Thoracic aorta (tissue), 2 donors: ENCODE measurements at regions not wholly inside any gene's neighbourhood (a gene's known extent, or its start where the extent isn't known, plus 50 kb on each side); places are given as distances from the start of the nearest gene placed in this dataset.

ENCODE experiments used
- ATAC-seq: fragments of 150-250 bp; one replicate; pipeline ENCODE4 v1.8.0; 2017; ENCODE audit warnings: low read depth; ENCODE audit not compliant: insufficient number of reproducible peaks, low FRiP score
- DNase-seq: peaks from one replicate; pipeline ENCODE4 v3.0.0-alpha.2; 2020; ENCODE audit warnings: low spot score
- H3K27ac ChIP-seq, 2 donors: fragments of 200-600 bp; sonication (generic); 1 replicate in 1 of 2; 2 replicates in 1 of 2; pipeline ENCODE4 v1.5.1; 2016; ENCODE audit warnings: mild to moderate bottlenecking in 2 of 2, moderate library complexity in 2 of 2
- H3K27me3 ChIP-seq: fragments of 200-600 bp; sonication (generic); replicated peaks from 2 replicates; pipeline ENCODE4 v1.6.0; 2016; ENCODE audit warnings: mild to moderate bottlenecking; ENCODE audit not compliant: insufficient read depth
- H3K36me3 ChIP-seq: fragments of 200-600 bp; sonication (generic); one replicate; pipeline ENCODE4 v1.5.1; 2016
- H3K4me1 ChIP-seq, 2 donors: fragments of 200-600 bp; sonication (generic); 1 replicate in 1 of 2; 2 replicates in 1 of 2; pipeline versions ENCODE4 v1.5.1 to v1.6.0; 2016; ENCODE audit warnings: low read depth in 2 of 2, mild to moderate bottlenecking in 1 of 2; ENCODE audit not compliant: control insufficient read depth in 1 of 2
- H3K4me3 ChIP-seq: fragments of 200-600 bp; sonication (generic); 2 replicates; pipeline ENCODE4 v1.5.1; 2016; ENCODE audit warnings: mild to moderate bottlenecking
- H3K9me3 ChIP-seq: fragments of 200-600 bp; sonication (generic); 2 replicates; pipeline ENCODE4 v1.5.1; 2016
- TF ChIP-seq, protein P1 (sequence below): fragments of 200-600 bp; sonication (generic); IDR thresholded peaks from one replicate; pipeline ENCODE4 v1.5.1; 2019; ENCODE audit warnings: antibody characterized with exemption

DNA sequence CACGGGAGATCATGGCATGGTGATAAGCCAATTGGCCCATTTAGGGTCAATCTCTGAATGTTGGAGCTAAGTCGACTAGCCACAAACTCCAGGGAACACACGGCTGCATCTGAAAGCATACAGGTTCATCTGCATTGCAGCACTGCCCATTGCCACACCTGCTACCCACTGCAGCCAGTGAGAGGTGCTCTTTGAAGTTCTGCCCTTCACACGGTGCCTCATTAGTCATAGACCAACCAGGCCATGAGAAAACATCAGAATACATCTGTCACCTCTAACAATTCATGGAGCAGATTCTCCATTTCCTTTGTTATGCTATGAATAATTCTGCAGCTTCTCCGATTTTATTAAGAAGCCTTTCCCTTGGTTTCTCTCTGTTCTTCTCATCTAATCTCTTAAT, 65.7 kb upstream of the FAM204A start:
- no peak for DNase-seq
- Histone ChIP-seq H3K4me1 (no peaks in the 10 kb centered on the region), H3K27me3 (no peaks in the 10 kb centered on the region), H3K36me3 (no peaks in the 10 kb centered on the region), H3K27ac (no peak overlapping the region), H3K4me3 (no peak overlapping the region), H3K9me3 (no peaks in the 10 kb centered on the region)
- TF ChIP-seq, protein P1, sequence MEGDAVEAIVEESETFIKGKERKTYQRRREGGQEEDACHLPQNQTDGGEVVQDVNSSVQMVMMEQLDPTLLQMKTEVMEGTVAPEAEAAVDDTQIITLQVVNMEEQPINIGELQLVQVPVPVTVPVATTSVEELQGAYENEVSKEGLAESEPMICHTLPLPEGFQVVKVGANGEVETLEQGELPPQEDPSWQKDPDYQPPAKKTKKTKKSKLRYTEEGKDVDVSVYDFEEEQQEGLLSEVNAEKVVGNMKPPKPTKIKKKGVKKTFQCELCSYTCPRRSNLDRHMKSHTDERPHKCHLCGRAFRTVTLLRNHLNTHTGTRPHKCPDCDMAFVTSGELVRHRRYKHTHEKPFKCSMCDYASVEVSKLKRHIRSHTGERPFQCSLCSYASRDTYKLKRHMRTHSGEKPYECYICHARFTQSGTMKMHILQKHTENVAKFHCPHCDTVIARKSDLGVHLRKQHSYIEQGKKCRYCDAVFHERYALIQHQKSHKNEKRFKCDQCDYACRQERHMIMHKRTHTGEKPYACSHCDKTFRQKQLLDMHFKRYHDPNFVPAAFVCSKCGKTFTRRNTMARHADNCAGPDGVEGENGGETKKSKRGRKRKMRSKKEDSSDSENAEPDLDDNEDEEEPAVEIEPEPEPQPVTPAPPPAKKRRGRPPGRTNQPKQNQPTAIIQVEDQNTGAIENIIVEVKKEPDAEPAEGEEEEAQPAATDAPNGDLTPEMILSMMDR: no peak
- ATAC-seq: no peak

DNA sequence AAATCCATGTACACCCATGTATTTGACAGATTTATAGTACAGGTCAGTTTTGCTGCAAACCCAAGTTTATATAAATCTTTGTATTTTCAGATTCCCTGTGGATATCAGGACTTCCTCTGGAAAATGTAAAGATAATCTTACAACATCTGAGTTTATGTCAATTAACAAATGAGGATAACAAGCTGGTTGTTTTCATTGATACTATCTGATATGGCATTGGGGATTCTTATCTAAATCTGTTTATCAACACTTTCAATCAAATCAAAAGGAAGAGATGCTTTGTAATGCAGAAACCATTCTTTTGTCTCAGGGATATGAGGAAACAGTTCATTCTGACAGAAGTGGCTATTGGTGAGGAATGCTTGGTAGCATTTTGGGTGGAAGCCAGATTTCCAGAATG, 64.9 kb upstream of the FAM204A start:
- Histone ChIP-seq H3K4me1 (no peaks in the 10 kb centered on the region), H3K27ac (no peak overlapping the region), H3K36me3 (no peaks in the 10 kb centered on the region), H3K4me3 (no peak overlapping the region), H3K9me3 (no peaks in the 10 kb centered on the region), H3K27me3 (no peaks in the 10 kb centered on the region)
- ATAC-seq: no peak
- no peak for DNase-seq
- TF ChIP-seq, protein P1: no peak

DNA sequence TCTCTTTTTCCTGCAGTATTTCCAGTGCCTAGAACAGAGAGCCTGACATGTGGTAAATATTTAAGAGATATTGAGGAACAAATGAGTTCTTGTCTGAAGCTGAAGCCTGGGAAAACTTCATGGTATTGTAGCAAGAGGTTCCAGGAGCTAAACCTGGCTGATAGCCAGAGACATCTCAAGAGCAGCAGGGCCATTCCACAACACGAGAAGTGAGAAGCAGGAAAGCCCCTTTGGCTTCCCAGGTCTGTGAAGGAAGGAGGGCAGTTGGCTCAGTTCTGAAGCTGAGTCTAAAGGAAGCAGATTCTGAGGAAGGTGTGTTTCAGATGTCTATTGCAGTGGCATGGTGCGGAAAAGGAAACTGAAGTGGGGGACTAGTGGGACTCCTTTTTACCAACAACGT, 63.8 kb upstream of the FAM204A start:
- no peak for DNase-seq
- no peaks in the 10 kb centered on the region for H3K4me1 ChIP-seq
- no peaks in the 10 kb centered on the region for H3K9me3 ChIP-seq
- H3K4me3 ChIP-seq: no peak overlapping the region
- no peaks in the 10 kb centered on the region for H3K36me3 ChIP-seq
- H3K27ac ChIP-seq: no peak overlapping the region
- no peak for ATAC-seq
- TF ChIP-seq, protein P1: no peak
- H3K27me3 ChIP-seq: no peaks in the 10 kb centered on the region

DNA sequence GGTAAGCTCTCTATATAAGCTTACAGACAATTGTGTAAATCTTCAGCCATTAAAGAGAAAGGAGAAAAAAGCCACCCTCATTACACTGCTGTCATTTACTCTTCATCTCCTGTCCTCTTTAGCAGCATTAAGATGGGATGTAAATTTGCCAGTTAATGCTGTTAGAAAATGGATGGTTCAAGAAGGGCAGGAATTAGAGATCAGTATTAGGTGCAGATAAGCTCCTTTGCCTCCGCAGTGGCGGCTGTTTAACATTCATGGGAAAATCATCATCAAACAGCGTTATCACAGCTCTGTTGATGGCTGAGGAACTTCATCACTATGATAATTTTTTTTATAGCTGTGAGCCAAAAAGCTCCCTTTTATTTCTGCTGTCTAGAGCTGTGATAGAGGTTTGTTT, 61.8 kb upstream of the FAM204A start:
- H3K4me1 ChIP-seq: no peaks in the 10 kb centered on the region
- ATAC-seq: no peak
- TF ChIP-seq, protein P1: no peak
- H3K36me3 ChIP-seq: no peaks in the 10 kb centered on the region
- no peaks in the 10 kb centered on the region for H3K27me3 ChIP-seq
- no peak overlapping the region for H3K27ac ChIP-seq
- no peaks in the 10 kb centered on the region for H3K9me3 ChIP-seq
- DNase-seq: no peak
- no peak overlapping the region for H3K4me3 ChIP-seq

DNA sequence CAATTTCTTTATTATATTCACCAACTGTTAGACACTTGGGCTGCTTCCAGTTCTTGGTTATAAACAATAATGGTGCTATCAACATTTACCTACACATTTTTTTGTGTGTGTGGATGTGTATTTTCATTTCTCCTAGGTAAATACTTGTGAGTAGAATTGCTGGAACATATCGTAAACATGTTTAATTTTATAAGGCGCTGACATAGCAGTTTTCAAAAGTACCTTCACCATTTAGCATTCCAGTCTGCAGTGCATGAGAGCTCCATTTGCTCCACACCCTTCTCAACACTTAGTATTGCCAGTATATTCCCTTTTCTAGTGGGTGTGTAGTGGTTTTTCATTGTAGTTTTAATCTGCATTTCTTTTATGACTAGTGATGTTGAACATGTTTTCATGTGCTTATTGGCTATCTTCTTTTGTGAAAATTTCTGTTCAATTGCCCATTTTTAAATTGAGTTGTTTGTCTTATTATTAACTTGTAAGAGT, 59.6 kb upstream of the FAM204A start:
- Histone ChIP-seq H3K27ac (no peak overlapping the region), H3K36me3 (no peaks in the 10 kb centered on the region), H3K4me3 (no peak overlapping the region), H3K4me1 (no peaks in the 10 kb centered on the region), H3K27me3 (no peaks in the 10 kb centered on the region), H3K9me3 (no peaks in the 10 kb centered on the region)
- DNase-seq (no peak), ATAC-seq (no peak)
- TF ChIP-seq, protein P1: no peak
